ENCODE measurements at regions not wholly inside any gene's neighbourhood (a gene's known extent, or its start where the extent isn't known, plus 50 kb on each side); places are given as distances from the start of the nearest gene placed in this dataset.

GRCh38 chr11:122468965-122469364 lies 186.6 kb upstream of the UBASH3B start:
- H3K79me2 ChIP-seq (ENCODE audit: low read length), result no peaks in the 10 kb centered on the region
- H3K9ac ChIP-seq (ENCODE audit: low read length), result no peak overlapping the region
- no peak for DNase-seq
- no peaks in the 10 kb centered on the region for H3K9me3 ChIP-seq (ENCODE audit: low read length)
- no peak overlapping the region for H2AFZ ChIP-seq (ENCODE audit: low read length)
- no peaks in the 10 kb centered on the region for H3K9me2 ChIP-seq (replicated peaks; ENCODE audit: low read length)
- ChIA-PET CTCF (no interaction called here), POLR2A (ENCODE audit: unreplicated experiment) (no interaction called here)
- no TSS peak for BruUV-seq (replicated peaks)
- H3K4me1 ChIP-seq (ENCODE audit: insufficient read depth, low read length), result no peaks in the 10 kb centered on the region
- peaks cover 52% of the 10 kb centered on the region for H3K27me3 ChIP-seq (ENCODE audit: low read length)
- H3K4me3 ChIP-seq (ENCODE audit: low read length), result no peak overlapping the region
- intact Hi-C loops (cut with micrococcal nuclease), result no loop called here
- no peaks in the 10 kb centered on the region for H3F3A ChIP-seq (ENCODE audit: low read length, unreplicated experiment)
- H3K4me2 ChIP-seq (ENCODE audit: low read length), result no peak overlapping the region
- H3K36me3 ChIP-seq (ENCODE audit: low read depth, low read length), result no peaks in the 10 kb centered on the region
- no peak overlapping the region for H3K27ac ChIP-seq (ENCODE audit: low read length)
- no peak for ATAC-seq
- TF ChIP-seq EZH2 (IDR thresholded peaks at IDR 0.05; ENCODE audit: low read length, unreplicated experiment) (no peak), CTCF (conservative IDR thresholded peaks at IDR 0.05; ENCODE audit: low read depth, low read length) (no peak), EZH2phosphoT487 (IDR thresholded peaks at IDR 0.05; ENCODE audit: borderline replicate concordance, low read length) (no peak)
- no peaks in the 10 kb centered on the region for H4K20me1 ChIP-seq (ENCODE audit: low read length)

- POLR2A ChIA-PET (ENCODE audit: unreplicated experiment), result no interaction called here
- no TSS peak for BruUV-seq (replicated peaks)
These were observed 192.0 kb upstream of the UBASH3B start for GRCh38 chr11:122463530-122463929.

GRCh38 chr11:122459064-122459463 lies 196.5 kb upstream of the UBASH3B start:
- no TSS peak for BruUV-seq (replicated peaks)
- Histone ChIP-seq H3K36me3 (ENCODE audit: low read depth, low read length) (no peaks in the 10 kb centered on the region), H3F3A (ENCODE audit: low read length, unreplicated experiment) (no peaks in the 10 kb centered on the region), H2AFZ (ENCODE audit: low read length) (no peak overlapping the region), H3K27me3 (ENCODE audit: low read length) (peaks cover 40% of the 10 kb centered on the region), H4K20me1 (ENCODE audit: low read length) (no peaks in the 10 kb centered on the region), H3K9me3 (ENCODE audit: low read length) (no peaks in the 10 kb centered on the region), H3K9ac (ENCODE audit: low read length) (no peak overlapping the region), H3K4me1 (ENCODE audit: insufficient read depth, low read length) (no peaks in the 10 kb centered on the region), H3K79me2 (ENCODE audit: low read length) (no peaks in the 10 kb centered on the region), H3K4me2 (ENCODE audit: low read length) (no peak overlapping the region), H3K27ac (ENCODE audit: low read length) (no peak overlapping the region), H3K9me2 (replicated peaks; ENCODE audit: low read length) (no peaks in the 10 kb centered on the region), H3K4me3 (ENCODE audit: low read length) (no peak overlapping the region)
- ChIA-PET POLR2A (ENCODE audit: unreplicated experiment) (no interaction called here), CTCF (no interaction called here)
- DNase-seq (no peak), ATAC-seq (no peak)
- intact Hi-C loops (cut with micrococcal nuclease), result no loop called here
- TF ChIP-seq CTCF (conservative IDR thresholded peaks at IDR 0.05; ENCODE audit: low read depth, low read length), result no peak
- TF ChIP-seq EZH2 (IDR thresholded peaks at IDR 0.05; ENCODE audit: low read length, unreplicated experiment), result no peak
- no peak for TF ChIP-seq EZH2phosphoT487 (IDR thresholded peaks at IDR 0.05; ENCODE audit: borderline replicate concordance, low read length)

More at GRCh38 chr11:122463530-122463929, 192.0 kb upstream of the UBASH3B start:
- H2AFZ ChIP-seq (ENCODE audit: low read length), result no peak overlapping the region
- ATAC-seq, result no peak
- H3K4me2 ChIP-seq (ENCODE audit: low read length), result no peak overlapping the region
- H3K79me2 ChIP-seq (ENCODE audit: low read length), result no peaks in the 10 kb centered on the region
- H3K27ac ChIP-seq (ENCODE audit: low read length), result no peak overlapping the region
- no peak overlapping the region for H3K4me3 ChIP-seq (ENCODE audit: low read length)
- no peak for DNase-seq
- intact Hi-C loops (cut with micrococcal nuclease), result no loop called here
- CTCF ChIA-PET, result no interaction called here
- no peak overlapping the region for H3K9ac ChIP-seq (ENCODE audit: low read length)
- no peaks in the 10 kb centered on the region for H3F3A ChIP-seq (ENCODE audit: low read length, unreplicated experiment)
- TF ChIP-seq CTCF (conservative IDR thresholded peaks at IDR 0.05; ENCODE audit: low read depth, low read length), result no peak
- no peaks in the 10 kb centered on the region for H4K20me1 ChIP-seq (ENCODE audit: low read length)
- H3K36me3 ChIP-seq (ENCODE audit: low read depth, low read length), result no peaks in the 10 kb centered on the region
- no peaks in the 10 kb centered on the region for H3K9me3 ChIP-seq (ENCODE audit: low read length)
- peaks cover 51% of the 10 kb centered on the region for H3K27me3 ChIP-seq (ENCODE audit: low read length)
- H3K9me2 ChIP-seq (replicated peaks; ENCODE audit: low read length), result no peaks in the 10 kb centered on the region
- no peaks in the 10 kb centered on the region for H3K4me1 ChIP-seq (ENCODE audit: insufficient read depth, low read length)

All from PC-3 (cell line).